ENCODE measurements at regions not wholly inside any gene's neighbourhood (a gene's known extent, or its start where the extent isn't known, plus 50 kb on each side); places are given as distances from the start of the nearest gene placed in this dataset.

- H2BK5ac ChIP-seq (ENCODE audit: low read depth, low read length, poor library complexity), result no peak overlapping the region
- no peak overlapping the region for H3K4me3 ChIP-seq (ENCODE audit: low read depth, low read length)
- H3K4ac ChIP-seq (ENCODE audit: low read depth, low read length), result no peak overlapping the region
- H2AK5ac ChIP-seq (ENCODE audit: low read length), result no peak overlapping the region
- no peak overlapping the region for H4K8ac ChIP-seq (ENCODE audit: low read depth, low read length)
- no peaks in the 10 kb centered on the region for H3K36me3 ChIP-seq (ENCODE audit: control insufficient read depth in 1 of 2, insufficient read depth in 2 of 2, low read length in 2 of 2)
- no peak overlapping the region for H3K27ac ChIP-seq (ENCODE audit: low read depth, low read length)
- no peaks in the 10 kb centered on the region for H3K79me2 ChIP-seq (ENCODE audit: control insufficient read depth, insufficient read depth, low read length, poor library complexity)
- H3K9ac ChIP-seq (ENCODE audit: low read length), result no peak overlapping the region
- H2BK12ac ChIP-seq (ENCODE audit: low read length), result no peak overlapping the region
- H4K91ac ChIP-seq (ENCODE audit: low read depth, low read length), result no peak overlapping the region
- DNase-seq, result no peak
- H3K14ac ChIP-seq (ENCODE audit: low read length), result no peak overlapping the region
- no peak overlapping the region for H2AFZ ChIP-seq (ENCODE audit: insufficient read depth, low read length, poor library complexity)
- H3K4me2 ChIP-seq (ENCODE audit: low read length), result no peak overlapping the region
- no peaks in the 10 kb centered on the region for H3K79me1 ChIP-seq (ENCODE audit: low read length)
- no peak overlapping the region for H3K18ac ChIP-seq (ENCODE audit: low read length)
- no peaks in the 10 kb centered on the region for H3K27me3 ChIP-seq (ENCODE audit: insufficient read depth, low read length)
- WGBS (ENCODE audit: extremely low coverage, insufficient coverage, insufficient read length), result no CpG with 5 or more reads among the region's 5 CpGs
- no peaks in the 10 kb centered on the region for H3K4me1 ChIP-seq (ENCODE audit: control insufficient read depth in 1 of 2, insufficient read depth in 2 of 2, low read length in 2 of 2)
- H3K9me3 ChIP-seq (ENCODE audit: insufficient read depth, low read depth, low read length), result no peaks in the 10 kb centered on the region
- no peak overlapping the region for H3K23ac ChIP-seq (ENCODE audit: low read length)
- H2BK120ac ChIP-seq (ENCODE audit: insufficient read depth, low read length, poor library complexity), result no peak overlapping the region
- H4K12ac ChIP-seq (ENCODE audit: low read depth, low read length), result no peak overlapping the region
These were observed 1820.1 kb upstream of the TENM3 start for GRCh38 chr4:180422989-180423711.

GRCh38 chr4:180423712-180424057, 1819.5 kb upstream of the TENM3 start:
- DNase-seq, result no peak
- no peak overlapping the region for H2AFZ ChIP-seq (ENCODE audit: insufficient read depth, low read length, poor library complexity)
- WGBS (ENCODE audit: extremely low coverage, insufficient coverage, insufficient read length), result no CpG with 5 or more reads among the region's 4 CpGs

GRCh38 chr4:180426938-180427337, 1816.3 kb upstream of the TENM3 start:
- no peak overlapping the region for H3K18ac ChIP-seq (ENCODE audit: low read length)
- H3K4me3 ChIP-seq (ENCODE audit: low read depth, low read length), result no peak overlapping the region
- no peaks in the 10 kb centered on the region for H3K79me1 ChIP-seq (ENCODE audit: low read length)
- H3K23ac ChIP-seq (ENCODE audit: low read length), result no peak overlapping the region
- H2BK120ac ChIP-seq (ENCODE audit: insufficient read depth, low read length, poor library complexity), result no peak overlapping the region
- no peak overlapping the region for H2AK5ac ChIP-seq (ENCODE audit: low read length)
- no peaks in the 10 kb centered on the region for H3K27me3 ChIP-seq (ENCODE audit: insufficient read depth, low read length)
- H2BK12ac ChIP-seq (ENCODE audit: low read length), result no peak overlapping the region
- no peak overlapping the region for H3K27ac ChIP-seq (ENCODE audit: low read depth, low read length)
- DNase-seq, result no peak
- H3K9me3 ChIP-seq (ENCODE audit: insufficient read depth, low read depth, low read length), result no peaks in the 10 kb centered on the region
- no peak overlapping the region for H2AFZ ChIP-seq (ENCODE audit: insufficient read depth, low read length, poor library complexity)
- H4K8ac ChIP-seq (ENCODE audit: low read depth, low read length), result no peak overlapping the region
- H4K91ac ChIP-seq (ENCODE audit: low read depth, low read length), result no peak overlapping the region
- no peaks in the 10 kb centered on the region for H3K36me3 ChIP-seq (ENCODE audit: control insufficient read depth in 1 of 2, insufficient read depth in 2 of 2, low read length in 2 of 2)
- no peak overlapping the region for H2BK5ac ChIP-seq (ENCODE audit: low read depth, low read length, poor library complexity)
- no peaks in the 10 kb centered on the region for H3K79me2 ChIP-seq (ENCODE audit: control insufficient read depth, insufficient read depth, low read length, poor library complexity)
- no peaks in the 10 kb centered on the region for H3K4me1 ChIP-seq (ENCODE audit: control insufficient read depth in 1 of 2, insufficient read depth in 2 of 2, low read length in 2 of 2)
- no peak overlapping the region for H3K9ac ChIP-seq (ENCODE audit: low read length)
- no peak overlapping the region for H3K4ac ChIP-seq (ENCODE audit: low read depth, low read length)
- no peak overlapping the region for H3K14ac ChIP-seq (ENCODE audit: low read length)
- H4K12ac ChIP-seq (ENCODE audit: low read depth, low read length), result no peak overlapping the region
- no peak overlapping the region for H3K4me2 ChIP-seq (ENCODE audit: low read length)
- WGBS (ENCODE audit: extremely low coverage, insufficient coverage, insufficient read length), result no CpG with 5 or more reads among the region's 3 CpGs

More at GRCh38 chr4:180423712-180424057, 1819.5 kb upstream of the TENM3 start:
- Histone ChIP-seq H3K4me2 (ENCODE audit: low read length) (no peak overlapping the region), H4K8ac (ENCODE audit: low read depth, low read length) (no peak overlapping the region), H2BK5ac (ENCODE audit: low read depth, low read length, poor library complexity) (no peak overlapping the region), H3K23ac (ENCODE audit: low read length) (no peak overlapping the region), H3K27me3 (ENCODE audit: insufficient read depth, low read length) (no peaks in the 10 kb centered on the region), H3K4ac (ENCODE audit: low read depth, low read length) (no peak overlapping the region), H3K9me3 (ENCODE audit: insufficient read depth, low read depth, low read length) (no peaks in the 10 kb centered on the region), H3K14ac (ENCODE audit: low read length) (no peak overlapping the region), H4K91ac (ENCODE audit: low read depth, low read length) (no peak overlapping the region), H4K12ac (ENCODE audit: low read depth, low read length) (no peak overlapping the region), H3K18ac (ENCODE audit: low read length) (no peak overlapping the region), H3K79me2 (ENCODE audit: control insufficient read depth, insufficient read depth, low read length, poor library complexity) (no peaks in the 10 kb centered on the region), H2AK5ac (ENCODE audit: low read length) (no peak overlapping the region), H3K4me3 (ENCODE audit: low read depth, low read length) (no peak overlapping the region), H3K79me1 (ENCODE audit: low read length) (no peaks in the 10 kb centered on the region), H3K9ac (ENCODE audit: low read length) (no peak overlapping the region), H3K36me3 (ENCODE audit: control insufficient read depth in 1 of 2, insufficient read depth in 2 of 2, low read length in 2 of 2) (no peaks in the 10 kb centered on the region), H3K4me1 (ENCODE audit: control insufficient read depth in 1 of 2, insufficient read depth in 2 of 2, low read length in 2 of 2) (no peaks in the 10 kb centered on the region), H2BK120ac (ENCODE audit: insufficient read depth, low read length, poor library complexity) (no peak overlapping the region), H2BK12ac (ENCODE audit: low read length) (no peak overlapping the region), H3K27ac (ENCODE audit: low read depth, low read length) (no peak overlapping the region)

GRCh38 chr4:180430283-180430682, 1812.9 kb upstream of the TENM3 start:
- Histone ChIP-seq H4K12ac (ENCODE audit: low read depth, low read length) (no peak overlapping the region), H2AK5ac (ENCODE audit: low read length) (no peak overlapping the region), H3K36me3 (ENCODE audit: control insufficient read depth in 1 of 2, insufficient read depth in 2 of 2, low read length in 2 of 2) (no peaks in the 10 kb centered on the region), H3K4ac (ENCODE audit: low read depth, low read length) (no peak overlapping the region), H3K4me2 (ENCODE audit: low read length) (no peak overlapping the region), H3K79me2 (ENCODE audit: control insufficient read depth, insufficient read depth, low read length, poor library complexity) (no peaks in the 10 kb centered on the region), H3K18ac (ENCODE audit: low read length) (no peak overlapping the region), H2AFZ (ENCODE audit: insufficient read depth, low read length, poor library complexity) (no peak overlapping the region), H3K14ac (ENCODE audit: low read length) (no peak overlapping the region), H3K79me1 (ENCODE audit: low read length) (no peaks in the 10 kb centered on the region), H3K4me1 (ENCODE audit: control insufficient read depth in 1 of 2, insufficient read depth in 2 of 2, low read length in 2 of 2) (no peaks in the 10 kb centered on the region), H2BK120ac (ENCODE audit: insufficient read depth, low read length, poor library complexity) (no peak overlapping the region), H3K4me3 (ENCODE audit: low read depth, low read length) (no peak overlapping the region), H3K23ac (ENCODE audit: low read length) (no peak overlapping the region), H3K27ac (ENCODE audit: low read depth, low read length) (no peak overlapping the region), H2BK12ac (ENCODE audit: low read length) (no peak overlapping the region), H4K8ac (ENCODE audit: low read depth, low read length) (no peak overlapping the region), H3K9me3 (ENCODE audit: insufficient read depth, low read depth, low read length) (no peaks in the 10 kb centered on the region), H3K9ac (ENCODE audit: low read length) (no peak overlapping the region), H4K91ac (ENCODE audit: low read depth, low read length) (no peak overlapping the region), H3K27me3 (ENCODE audit: insufficient read depth, low read length) (no peaks in the 10 kb centered on the region), H2BK5ac (ENCODE audit: low read depth, low read length, poor library complexity) (no peak overlapping the region)
- no peak for DNase-seq
- no CpG with 5 or more reads among the region's 7 CpGs for WGBS (ENCODE audit: extremely low coverage, insufficient coverage, insufficient read length)
